B cell (primary cell): ENCODE measurements at regions not wholly inside any gene's neighbourhood (a gene's known extent, or its start where the extent isn't known, plus 50 kb on each side); places are given as distances from the start of the nearest gene placed in this dataset.

Experiments
- ATAC-seq: fragments of 200-7000 bp; cut with Tn5 transposase; one replicate; pipeline ENCODE4 v1.10.0; 2021; ENCODE audit warnings: low read depth, mild to moderate bottlenecking, moderate number of reproducible peaks, moderate library complexity
- CTCF ChIA-PET: fragments of 350-600 bp; sonication (Branson Sonifier 250); formaldehyde crosslinking; loops from one replicate; lab custom pipeline; 2021; ENCODE audit warnings: antibody characterized with exemption, inconsistent platforms; lab: Charles Lee
- POLR2A ChIA-PET: fragments of 350-600 bp; sonication (Branson Sonifier 250); formaldehyde crosslinking; loops from one replicate; lab custom pipeline; 2021; ENCODE audit warnings: antibody characterized with exemption; lab: Charles Lee
- DNase-seq: peaks from one replicate; pipeline ENCODE4 v3.0.0; 2013
- H2AFZ ChIP-seq: 2 replicates; pipeline ENCODE4 v1.6.1; 2012; ENCODE audit warnings: mild to moderate bottlenecking, low read depth, low read length; ENCODE audit not compliant: insufficient read depth, poor library complexity, severe bottlenecking
- H3K27ac ChIP-seq, 2 donors: 1 replicate in 1 of 2; 2 replicates in 1 of 2; pipeline ENCODE4 v1.5.1; 2012 to 2013; ENCODE audit warnings: low read length in 2 of 2, mild to moderate bottlenecking in 2 of 2, moderate library complexity in 1 of 2
- H3K27me3 ChIP-seq, 4 experiments: fragments of 200-600 bp in 1 of 4; sonication (generic) in 1 of 4; replicated peaks in 1 of 4; 1 replicate in 2 of 4; 2 replicates in 2 of 4; pipeline versions ENCODE4 v1.6.1 to v1.7.0; 2013 to 2016; ENCODE audit warnings: low read length in 3 of 4, mild to moderate bottlenecking in 2 of 4, mixed read lengths in 1 of 4, moderate library complexity in 1 of 4; ENCODE audit not compliant: insufficient read depth in 4 of 4, control insufficient read depth in 3 of 4; ENCODE audit errors: control extremely low read depth in 1 of 4
- H3K36me3 ChIP-seq, 2 experiments: replicated peaks in 1 of 2; 1 replicate in 1 of 2; 2 replicates in 1 of 2; pipeline versions ENCODE4 v1.6.1 to v1.7.1; 2013; ENCODE audit warnings: low read length in 1 of 2; ENCODE audit not compliant: insufficient read depth in 2 of 2, control insufficient read depth in 1 of 2; ENCODE audit errors: control extremely low read depth in 1 of 2, extremely low read depth in 1 of 2
- H3K4me1 ChIP-seq, 2 donors: fragments of 200-600 bp in 1 of 2; sonication (generic) in 1 of 2; 1 replicate in 1 of 2; 2 replicates in 1 of 2; pipeline versions ENCODE4 v1.5.1 to v1.6.1; 2013 to 2017; ENCODE audit warnings: low read length in 2 of 2; ENCODE audit not compliant: control insufficient read depth in 2 of 2, insufficient read depth in 2 of 2
- H3K4me2 ChIP-seq: replicated peaks from 2 replicates; pipeline ENCODE3; 2012; ENCODE audit warnings: mild to moderate bottlenecking, low read depth, low read length; ENCODE audit not compliant: poor library complexity, severe bottlenecking
- H3K4me3 ChIP-seq, 5 experiments: fragments of 200-600 bp in 1 of 5; sonication (generic) in 1 of 5; 1 replicate in 3 of 5; 2 replicates in 2 of 5; pipeline versions ENCODE4 v1.5.1 to v1.7.0; 2011 to 2016; ENCODE audit warnings: low read length in 4 of 5, mild to moderate bottlenecking in 4 of 5, low read depth in 2 of 5, control low read depth in 1 of 5, moderate library complexity in 1 of 5; ENCODE audit not compliant: insufficient read depth in 1 of 5; ENCODE audit errors: control extremely low read depth in 1 of 5, extremely low read depth in 1 of 5
- H3K79me2 ChIP-seq: fragments of 200-600 bp; sonication (generic); one replicate; pipeline ENCODE4 v1.6.0; 2016; ENCODE audit warnings: low read length; ENCODE audit not compliant: control insufficient read depth, insufficient read depth
- H3K9ac ChIP-seq: fragments of 200-600 bp; sonication (generic); 2 replicates; pipeline ENCODE4 v1.6.1; 2017; ENCODE audit warnings: mild to moderate bottlenecking, low read length, moderate library complexity
- H3K9me3 ChIP-seq, 3 donors: one replicate each; pipeline versions ENCODE4 v1.6.1 to v1.7.1; 2013; ENCODE audit warnings: low read length in 2 of 3; ENCODE audit not compliant: control insufficient read depth in 2 of 3, insufficient read depth in 1 of 3; ENCODE audit errors: control extremely low read depth in 1 of 3
- H4K20me1 ChIP-seq: 2 replicates; pipeline ENCODE4 v1.6.0; 2012; ENCODE audit warnings: mild to moderate bottlenecking, low read length; ENCODE audit not compliant: insufficient read depth, control insufficient read depth, poor library complexity, severe bottlenecking
- H3K27ac Mint-ChIP-seq: one replicate; pipeline ENCODE4 v1.8.0; 2021; ENCODE audit warnings: mixed read lengths
- H3K27me3 Mint-ChIP-seq: one replicate; pipeline ENCODE4 v1.8.0; 2021; ENCODE audit warnings: mixed read lengths
- H3K4me1 Mint-ChIP-seq: one replicate; pipeline ENCODE4 v1.8.0; 2021; ENCODE audit warnings: mixed read lengths
- H3K4me3 Mint-ChIP-seq: one replicate; pipeline ENCODE4 v1.8.0; 2021; ENCODE audit warnings: mixed read lengths
- H3K9me3 Mint-ChIP-seq: one replicate; pipeline ENCODE4 v1.8.0; 2022; ENCODE audit warnings: mixed read lengths; ENCODE audit not compliant: insufficient read depth
- CTCF ChIP-seq: fragments of 200-600 bp; IDR thresholded peaks from one replicate; pipeline ENCODE4 v1.8.0; 2022; ENCODE audit warnings: antibody characterized with exemption, mild to moderate bottlenecking
- EZH2 ChIP-seq: IDR thresholded peaks from 2 replicates; pipeline ENCODE4 v1.6.1; 2012; ENCODE audit warnings: borderline replicate concordance, low read depth, mild to moderate bottlenecking, moderate library complexity, low read length; ENCODE audit not compliant: insufficient read depth, poor library complexity, severe bottlenecking
- WGBS: methylation state at CpG from one replicate; pipeline ENCODE4 v1.1.5; 2013; ENCODE audit warnings: missing lambda C conversion rate; ENCODE audit not compliant: insufficient coverage; 5-methylcytosine and 5-hydroxymethylcytosine counted together
- intact Hi-C: fragments of 100-400 bp; cut with micrococcal nuclease; formaldehyde crosslinking; loops from one replicate; pipeline ENCODE4 v1.10.0; 2022

DNA sequence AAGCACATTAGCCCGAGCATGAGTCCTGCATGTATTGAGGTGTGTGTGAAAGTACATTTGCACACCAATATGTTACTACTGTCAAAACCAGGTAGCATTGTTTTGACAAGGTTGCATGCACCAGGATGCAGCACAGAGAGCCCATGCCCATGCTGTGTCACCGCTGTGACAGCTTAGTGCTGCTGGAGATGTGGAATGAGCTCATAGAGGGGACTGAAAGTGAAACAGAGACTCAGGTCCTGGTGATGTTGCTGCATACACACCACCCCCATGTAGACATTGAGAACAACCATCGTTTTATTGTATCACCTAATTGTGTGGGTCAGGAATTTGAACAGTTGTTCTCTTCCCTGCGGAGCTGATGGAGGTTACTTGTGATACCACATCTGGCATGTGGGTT lies 53.0 kb downstream of the GADD45G start:
- Histone ChIP-seq H3K4me2 (no peak overlapping the region), H3K79me2 (no peaks in the 10 kb centered on the region), H3K4me1 (peaks cover 7 to 14% of the 10 kb centered on the region in 2 donors), H3K9me3 (peaks cover 0 to 9% (median 0%) of the 10 kb centered on the region in 3 donors), H3K4me3 (no peak overlapping the region), H3K27me3 (peaks cover 0 to 11% (median 0%) of the 10 kb centered on the region in 4 experiments), H3K27ac (no peak overlapping the region), H3K36me3 (no peaks in the 10 kb centered on the region), H2AFZ (no peak overlapping the region), H3K9ac (no peak overlapping the region), H4K20me1 (no peaks in the 10 kb centered on the region)
- Mint-ChIP-seq H3K4me3 (no peak overlapping the region), H3K9me3 (no peaks in the 10 kb centered on the region), H3K27me3 (peaks cover 9% of the 10 kb centered on the region), H3K27ac (no peak overlapping the region), H3K4me1 (peaks cover 14% of the 10 kb centered on the region)
- POLR2A ChIA-PET: no interaction called here
- 100% methylated on average over 1 of the region's 4 CpGs for WGBS
- ATAC-seq (no peak), DNase-seq (no peak)
- TF ChIP-seq CTCF: no peak
- no peak for TF ChIP-seq EZH2
- intact Hi-C loops: no loop called here
- CTCF ChIA-PET: interaction anchor here (0.7 kb wide), 1 partner anchor 44 kb away, joined by 3 read pairs; no protein-coding TSS in a partner anchor

- TF ChIP-seq CTCF (no peak), EZH2 (no peak)
- DNase-seq (no peak), ATAC-seq (no peak)
- H3K27ac ChIP-seq: no peak overlapping the region
- H3K9me3 ChIP-seq: peaks cover 0 to 9% (median 0%) of the 10 kb centered on the region in 3 donors
- H3K27me3 ChIP-seq: peaks cover 0 to 11% (median 2%) of the 10 kb centered on the region in 4 experiments
- ChIA-PET CTCF (no interaction called here), POLR2A (no interaction called here)
- no peaks in the 10 kb centered on the region for H3K9me3 Mint-ChIP-seq
- H3K27ac Mint-ChIP-seq: no peak overlapping the region
- H2AFZ ChIP-seq: no peak overlapping the region
- H3K36me3 ChIP-seq: no peaks in the 10 kb centered on the region
- H3K4me1 ChIP-seq: peaks cover 7 to 14% of the 10 kb centered on the region in 2 donors
- no peak overlapping the region for H3K4me2 ChIP-seq
- H3K79me2 ChIP-seq: no peaks in the 10 kb centered on the region
- peaks cover 9% of the 10 kb centered on the region for H3K27me3 Mint-ChIP-seq
- WGBS: 93% methylated on average over 5 of the region's 5 CpGs
- no peaks in the 10 kb centered on the region for H4K20me1 ChIP-seq
- H3K4me3 Mint-ChIP-seq: no peak overlapping the region
- H3K4me3 ChIP-seq: no peak overlapping the region
- H3K9ac ChIP-seq: no peak overlapping the region
- peaks cover 14% of the 10 kb centered on the region for H3K4me1 Mint-ChIP-seq
- intact Hi-C loops: no loop called here
Observed at GRCh38 chr9:89658401-89658800, 53.6 kb downstream of the GADD45G start.
